Endothelial cell of umbilical vein (primary cell): ENCODE measurements at regions not wholly inside any gene's neighbourhood (a gene's known extent, or its start where the extent isn't known, plus 50 kb on each side); places are given as distances from the start of the nearest gene placed in this dataset.

ENCODE experiments used
- CTCF ChIP-seq, 2 donors: IDR thresholded peaks; 1 replicate in 1 of 2; 2 replicates in 1 of 2; pipeline ENCODE4 v1.5.1; 2011; ENCODE audit warnings: low read length in 2 of 2, mild to moderate bottlenecking in 2 of 2, moderate library complexity in 2 of 2, control low read depth in 1 of 2, inconsistent platforms in 1 of 2, low read depth in 1 of 2; ENCODE audit not compliant: insufficient read depth in 1 of 2; ENCODE audit errors: extremely low read depth in 1 of 2
- EZH2 ChIP-seq: IDR thresholded peaks from 2 replicates; pipeline ENCODE4 v1.6.1; 2012; ENCODE audit warnings: borderline replicate concordance, low read depth, mild to moderate bottlenecking, moderate library complexity, low read length, inconsistent platforms; ENCODE audit not compliant: severe bottlenecking
- JUN ChIP-seq: IDR thresholded peaks from 2 replicates; pipeline ENCODE4 v1.6.1; 2011; ENCODE audit warnings: borderline replicate concordance, low read depth; ENCODE audit not compliant: insufficient read length, insufficient read depth
- MYC ChIP-seq: IDR thresholded peaks from one replicate; pipeline ENCODE4 v1.6.1; 2011; ENCODE audit warnings: mild to moderate bottlenecking, low read depth, low read length
- POLR2A ChIP-seq: IDR thresholded peaks from 2 replicates; pipeline ENCODE4 v1.6.1; 2012; ENCODE audit warnings: low read depth, mild to moderate bottlenecking, control low read depth, low read length
- POLR2AphosphoS5 ChIP-seq: IDR thresholded peaks from 2 replicates; pipeline ENCODE4 v1.6.1; 2012; ENCODE audit warnings: low read depth, mild to moderate bottlenecking, control low read depth, low read length, moderate library complexity; ENCODE audit not compliant: insufficient read depth
- TF ChIP-seq, protein P1 (sequence below): IDR thresholded peaks from 2 replicates; pipeline ENCODE4 v1.6.1; 2011; ENCODE audit not compliant: insufficient read depth, insufficient read length

- TF ChIP-seq POLR2A, result no peak
- no peak for TF ChIP-seq CTCF (IDR thresholded peaks at IDR 0.05; ENCODE audit: extremely low read depth in 1 of 2, insufficient read depth in 1 of 2, low read depth in 1 of 2, low read length in 2 of 2)
- TF ChIP-seq, protein P1, sequence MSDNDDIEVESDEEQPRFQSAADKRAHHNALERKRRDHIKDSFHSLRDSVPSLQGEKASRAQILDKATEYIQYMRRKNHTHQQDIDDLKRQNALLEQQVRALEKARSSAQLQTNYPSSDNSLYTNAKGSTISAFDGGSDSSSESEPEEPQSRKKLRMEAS, result no peak
- no peak for TF ChIP-seq JUN
- TF ChIP-seq MYC, result no peak
- TF ChIP-seq POLR2AphosphoS5, result no peak
- no peak for TF ChIP-seq EZH2
Observed at GRCh38 chr17:51441431-51441830, 181.1 kb downstream of the UTP18 start.
